ENCODE measurements at regions not wholly inside any gene's neighbourhood (a gene's known extent, or its start where the extent isn't known, plus 50 kb on each side); places are given as distances from the start of the nearest gene placed in this dataset.

GRCh38 chr15:37792351-37792750 lies 142.1 kb upstream of the TMCO5A start:
- DNase-seq (ENCODE audit: low read depth): peak; percentile 57
- no peak for TF ChIP-seq CTCF (conservative IDR thresholded peaks at IDR 0.05; ENCODE audit: low read depth, low read length)
- H3K4me3 ChIP-seq (ENCODE audit: low read depth, low read length): no peak overlapping the region

- H3K4me3 ChIP-seq (ENCODE audit: low read depth, low read length): no peak overlapping the region
- peak; percentile 53 for DNase-seq (ENCODE audit: low read depth)
- TF ChIP-seq CTCF (conservative IDR thresholded peaks at IDR 0.05; ENCODE audit: low read depth, low read length): peak; percentile 60
Observed at GRCh38 chr15:37793851-37794250, 140.6 kb upstream of the TMCO5A start.

- DNase-seq (ENCODE audit: low read depth): no peak
- no peak for TF ChIP-seq CTCF (conservative IDR thresholded peaks at IDR 0.05; ENCODE audit: low read depth, low read length)
- no peak overlapping the region for H3K4me3 ChIP-seq (ENCODE audit: low read depth, low read length)
Observed at GRCh38 chr15:37794947-37795346, 139.5 kb upstream of the TMCO5A start.

GRCh38 chr15:37801529-37801928 lies 132.9 kb upstream of the TMCO5A start:
- no peak for TF ChIP-seq CTCF (conservative IDR thresholded peaks at IDR 0.05; ENCODE audit: low read depth, low read length)
- no peak overlapping the region for H3K4me3 ChIP-seq (ENCODE audit: low read depth, low read length)
- no peak for DNase-seq (ENCODE audit: low read depth)

- DNase-seq (ENCODE audit: low read depth): no peak
- no peak for TF ChIP-seq CTCF (conservative IDR thresholded peaks at IDR 0.05; ENCODE audit: low read depth, low read length)
- H3K4me3 ChIP-seq (ENCODE audit: low read depth, low read length): no peak overlapping the region
Observed at GRCh38 chr15:37806808-37807207, 127.6 kb upstream of the TMCO5A start.

- TF ChIP-seq CTCF (conservative IDR thresholded peaks at IDR 0.05; ENCODE audit: low read depth, low read length): no peak
- no peak for DNase-seq (ENCODE audit: low read depth)
- H3K4me3 ChIP-seq (ENCODE audit: low read depth, low read length): no peak overlapping the region
Observed at GRCh38 chr15:37810381-37810780, 124.1 kb upstream of the TMCO5A start.

GRCh38 chr15:37813306-37813705 lies 121.1 kb upstream of the TMCO5A start:
- TF ChIP-seq CTCF (conservative IDR thresholded peaks at IDR 0.05; ENCODE audit: low read depth, low read length): no peak
- no peak for DNase-seq (ENCODE audit: low read depth)
- H3K4me3 ChIP-seq (ENCODE audit: low read depth, low read length): no peak overlapping the region

Data from choroid plexus epithelial cell (primary cell).